NCI-H2107 treated with DMSO at 0.1 percent for 48 hours (cell line): ENCODE measurements at regions not wholly inside any gene's neighbourhood (a gene's known extent, or its start where the extent isn't known, plus 50 kb on each side); places are given as distances from the start of the nearest gene placed in this dataset.

Experiments
- DNase-seq: peaks from one replicate; lab custom pipeline; 2025; ENCODE audit not compliant: unreplicated experiment; lab: John Stamatoyannopoulos, UW

DNA sequence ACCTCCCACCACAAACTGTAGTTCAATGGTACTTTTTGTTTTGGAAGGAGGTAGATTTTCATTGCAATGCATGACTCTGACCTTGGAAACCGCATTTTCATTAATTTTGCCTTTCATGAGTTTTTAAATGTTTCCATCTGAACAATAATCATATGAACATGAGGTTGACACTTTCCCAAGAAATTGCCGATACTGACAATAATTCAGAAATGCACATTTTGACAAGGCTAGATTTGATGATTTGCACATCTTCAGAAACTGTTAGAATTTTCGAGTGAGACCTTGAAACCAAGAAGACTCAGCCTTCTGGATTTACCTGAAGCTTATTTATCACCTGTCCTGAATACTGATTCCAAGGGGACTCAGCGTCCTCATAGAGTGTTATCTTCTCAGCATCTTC lies 93.8 kb upstream of the NTRK2 start:
- no peak for DNase-seq

DNA sequence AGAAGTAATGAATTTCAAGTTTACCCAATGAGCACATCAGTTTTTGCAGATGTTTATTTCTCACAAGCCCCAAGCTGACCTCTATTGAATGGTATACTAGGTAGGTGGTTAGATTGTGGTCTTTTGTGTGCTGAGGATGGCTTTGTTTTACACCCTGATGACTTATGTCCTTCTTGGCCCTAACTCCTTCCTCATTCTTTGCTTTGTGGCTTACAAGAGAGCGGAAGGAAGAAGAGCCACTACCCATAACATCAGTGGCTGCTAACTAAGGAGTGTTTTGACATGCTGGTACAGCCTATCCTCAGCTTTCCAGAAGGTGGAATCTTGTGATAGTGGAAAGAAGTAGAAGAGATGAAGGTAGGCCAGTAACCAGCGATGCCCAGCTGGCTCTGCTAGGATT lies 85.7 kb upstream of the NTRK2 start:
- DNase-seq = no peak

DNA sequence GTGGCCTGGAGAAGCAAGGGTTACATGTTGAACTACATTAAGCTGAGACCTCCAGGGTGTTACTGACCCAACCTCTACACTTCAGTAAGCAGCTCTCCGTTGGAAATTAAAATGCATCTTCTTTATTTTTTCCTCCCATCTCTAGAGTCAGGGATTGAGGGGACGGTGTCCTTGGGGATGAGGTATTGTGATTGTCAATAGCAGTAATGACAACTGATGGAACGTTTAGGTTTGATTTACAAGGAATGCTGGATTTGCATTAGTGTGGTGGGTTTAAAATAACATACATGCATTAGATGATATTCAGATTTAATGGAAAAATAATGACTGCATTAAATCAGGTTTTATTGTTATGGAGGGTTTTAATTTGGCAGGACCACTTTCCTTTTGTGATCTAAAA lies 82.9 kb upstream of the NTRK2 start:
- no peak for DNase-seq

DNA sequence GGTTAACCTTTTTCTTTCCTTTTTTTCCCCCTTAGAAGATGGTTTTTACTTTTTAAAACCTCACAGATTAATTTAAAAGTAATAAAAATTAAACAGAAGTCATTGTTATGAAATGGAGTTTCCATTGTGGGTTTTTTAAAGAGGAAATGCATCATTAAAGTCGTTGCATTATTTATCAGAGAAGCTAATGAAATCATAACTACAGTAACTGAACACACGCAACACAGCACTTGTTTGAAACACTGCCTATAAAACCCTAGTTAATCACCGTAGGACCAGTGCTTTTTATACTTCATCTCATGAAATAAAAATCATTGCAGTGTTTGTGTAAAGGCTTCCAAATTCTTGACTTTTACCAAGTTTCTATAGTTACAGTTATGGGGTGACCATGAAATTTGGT lies 82.4 kb upstream of the NTRK2 start:
- DNase-seq = no peak

DNA sequence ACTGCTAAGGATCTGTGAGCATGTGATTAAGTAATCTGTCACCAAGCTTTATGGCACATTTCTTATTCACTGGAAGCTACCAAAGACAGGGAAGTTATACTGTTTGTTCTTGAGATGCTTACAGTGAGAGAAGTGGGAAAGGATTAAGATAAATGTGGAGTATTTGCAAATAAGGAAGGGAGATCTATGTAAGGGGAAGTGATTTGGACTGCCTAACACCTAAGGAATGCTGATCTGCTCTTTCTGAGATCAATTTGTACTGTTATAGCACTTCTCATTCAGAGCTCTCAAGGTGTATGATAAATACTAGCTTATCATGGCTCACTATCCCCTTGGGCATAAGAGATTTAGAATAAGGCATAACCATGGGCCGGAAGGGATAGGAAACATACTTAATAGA lies 80.0 kb upstream of the NTRK2 start:
- DNase-seq = no peak

DNA sequence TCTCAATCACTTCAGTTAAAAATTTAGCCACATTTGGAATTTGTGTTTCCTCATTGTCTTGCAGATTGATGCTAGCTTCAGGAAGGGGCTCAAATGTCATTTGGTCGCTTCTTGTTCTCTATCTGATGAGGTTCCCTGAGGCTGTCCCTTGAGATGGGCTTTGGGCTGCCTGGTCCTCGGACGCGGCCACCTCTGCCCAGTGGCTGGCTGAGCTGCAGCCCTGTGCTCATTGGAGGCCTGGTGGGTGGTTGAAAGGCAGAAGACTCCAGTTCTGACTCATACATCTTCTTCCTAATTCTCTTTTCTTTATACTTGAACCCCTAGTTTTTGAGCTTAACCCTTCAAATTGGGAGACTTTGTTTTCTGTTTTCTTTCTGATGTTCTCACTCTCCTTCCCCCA lies 78.8 kb upstream of the NTRK2 start:
- DNase-seq = no peak

DNA sequence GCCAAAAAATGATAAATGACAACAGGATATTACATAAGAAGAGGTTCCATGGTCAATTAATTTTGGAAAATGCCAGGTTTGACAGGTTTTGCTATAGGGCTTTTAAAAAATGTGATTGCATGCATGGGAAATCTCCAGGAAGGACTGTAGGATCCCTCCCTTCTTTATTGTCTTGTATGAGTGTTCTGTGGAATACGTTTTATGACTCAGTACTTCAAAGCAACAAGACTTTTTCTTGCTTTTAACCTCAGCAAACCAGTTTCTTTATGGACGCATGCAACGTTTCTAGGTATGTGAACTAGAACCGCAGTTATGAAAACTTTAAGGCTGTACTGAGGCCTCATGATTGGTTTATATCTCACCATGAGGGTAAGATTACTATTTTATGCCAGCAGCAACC lies 76.6 kb upstream of the NTRK2 start:
- no peak for DNase-seq

DNA sequence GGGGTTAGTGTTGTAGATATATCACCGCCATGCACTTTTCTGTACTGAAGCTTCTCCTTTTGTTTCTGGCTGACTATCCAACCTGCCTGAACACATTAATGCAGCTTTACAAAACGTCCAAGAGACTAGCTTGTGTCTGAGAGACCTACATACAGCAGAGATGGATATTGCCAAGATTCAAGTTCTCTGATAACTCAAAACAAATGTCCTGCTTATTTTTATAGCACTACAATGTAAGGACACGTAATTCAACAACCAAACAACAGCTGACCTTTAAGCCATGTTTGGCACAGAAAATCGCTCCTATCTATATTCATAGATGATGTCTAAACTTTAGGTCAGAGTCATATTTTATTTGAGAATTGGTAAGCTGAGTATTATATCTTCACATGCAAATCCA lies 76.2 kb upstream of the NTRK2 start:
- no peak for DNase-seq

DNA sequence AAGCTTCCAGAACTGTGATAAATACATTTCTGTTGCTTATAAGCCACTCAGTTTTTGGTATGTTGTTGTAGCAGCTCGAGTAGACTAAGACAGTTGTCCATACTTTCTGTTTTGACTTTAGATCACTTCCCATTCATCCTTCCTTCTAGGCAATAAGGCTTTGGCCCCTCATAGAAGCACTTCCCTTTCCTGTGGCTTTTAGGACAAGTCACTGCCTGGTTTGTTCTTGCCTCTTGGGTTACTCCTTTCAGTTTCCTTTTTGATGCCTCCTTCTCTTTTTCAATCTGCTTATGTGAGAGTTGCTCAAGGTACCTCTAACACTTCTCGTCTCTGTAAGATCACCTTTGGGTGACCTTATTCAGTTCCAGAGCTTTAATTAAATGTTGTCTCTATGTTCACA lies 72.4 kb upstream of the NTRK2 start:
- DNase-seq = no peak

DNA sequence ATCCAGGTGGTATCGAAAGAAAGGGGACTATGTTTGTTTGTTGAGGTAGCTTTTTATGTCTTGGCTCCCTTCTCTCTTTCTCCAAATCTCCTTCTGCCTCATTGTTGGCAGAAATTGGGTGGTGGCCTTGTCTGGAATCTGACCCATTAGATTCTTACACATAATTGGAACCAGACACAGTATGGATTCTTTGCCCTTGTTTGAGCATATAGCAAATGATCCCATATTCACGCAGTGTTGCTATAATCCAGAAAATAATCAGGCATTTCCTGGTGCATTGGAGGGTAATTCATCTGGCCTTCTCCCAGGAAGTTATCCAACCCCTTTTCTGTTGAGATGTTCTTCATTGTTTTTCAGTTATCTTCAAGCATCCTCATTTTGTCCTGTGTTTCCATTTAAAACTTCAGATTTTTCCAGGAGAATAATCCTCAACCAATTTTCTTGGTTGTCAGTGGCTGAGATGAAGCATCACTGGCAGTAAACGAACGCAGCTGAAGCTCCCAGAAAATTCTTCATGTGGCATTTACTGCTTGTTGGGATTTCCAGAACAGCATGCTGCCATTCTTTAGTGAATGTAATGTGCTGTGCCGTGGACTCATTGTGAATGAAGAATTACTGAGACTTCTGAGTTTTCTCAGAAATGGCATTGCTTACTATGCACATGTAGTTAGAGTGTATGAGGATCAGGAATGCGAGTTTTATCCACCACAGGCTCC lies 70.5 kb upstream of the NTRK2 start:
- DNase-seq = no peak

DNA sequence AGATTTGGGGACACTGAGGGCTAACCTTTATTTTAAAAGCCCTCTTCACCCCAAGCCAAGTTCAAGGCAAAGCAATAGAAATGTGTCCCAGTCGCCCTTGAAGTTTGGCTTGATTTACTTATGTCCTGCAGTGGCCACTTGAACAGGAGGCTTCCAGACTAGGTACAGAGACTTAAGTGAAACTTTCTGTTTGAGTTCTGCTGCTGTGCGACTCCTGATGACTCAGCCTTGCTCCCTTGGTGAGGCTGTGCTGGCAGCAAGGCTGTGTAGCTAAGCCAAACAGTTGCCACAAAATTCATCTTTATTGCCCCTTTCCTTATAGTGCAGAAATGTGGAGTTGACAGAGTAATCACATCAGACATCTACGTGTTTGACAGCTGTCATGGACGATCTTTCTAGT lies 68.8 kb upstream of the NTRK2 start:
- DNase-seq = no peak

DNA sequence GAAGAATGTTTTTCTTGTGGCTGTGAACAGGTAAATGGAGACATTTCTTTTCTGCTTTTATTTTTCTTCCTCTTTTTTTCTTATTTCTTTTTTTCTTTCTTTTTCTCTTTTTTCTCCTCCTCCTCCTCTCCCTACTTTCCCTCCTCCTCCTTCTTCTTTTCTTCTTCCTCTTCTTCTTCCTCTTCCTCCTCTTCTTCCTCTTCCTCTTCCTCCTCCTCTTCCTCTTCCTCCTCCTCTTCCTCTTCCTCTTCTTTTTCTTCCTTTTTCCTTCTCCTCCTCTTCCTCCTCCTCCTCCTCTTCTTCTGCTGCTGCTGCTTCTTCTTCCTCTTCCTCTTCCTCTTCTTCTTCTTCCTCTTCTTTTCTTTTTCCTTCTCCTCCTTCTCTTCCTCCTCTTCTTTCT lies 65.3 kb upstream of the NTRK2 start:
- DNase-seq = no peak

DNA sequence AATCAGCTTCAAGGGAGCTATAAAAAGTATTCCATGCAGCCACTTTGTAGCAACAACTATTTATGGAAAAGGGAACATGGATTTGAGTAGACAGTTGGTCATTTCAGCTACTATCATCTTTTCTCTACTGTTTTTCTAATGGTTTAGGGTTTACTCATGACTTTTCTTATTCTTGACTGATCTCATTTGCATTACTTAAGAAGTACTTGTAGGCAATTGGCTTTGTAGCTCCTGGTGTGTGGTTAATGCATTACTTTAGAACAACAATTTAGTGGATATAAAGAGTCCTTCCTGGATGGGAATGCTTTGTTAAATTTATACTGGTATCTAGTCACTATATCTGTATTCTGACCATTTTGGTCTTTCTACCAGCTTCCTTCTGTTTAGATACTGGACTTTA lies 59.8 kb upstream of the NTRK2 start:
- DNase-seq = no peak

DNA sequence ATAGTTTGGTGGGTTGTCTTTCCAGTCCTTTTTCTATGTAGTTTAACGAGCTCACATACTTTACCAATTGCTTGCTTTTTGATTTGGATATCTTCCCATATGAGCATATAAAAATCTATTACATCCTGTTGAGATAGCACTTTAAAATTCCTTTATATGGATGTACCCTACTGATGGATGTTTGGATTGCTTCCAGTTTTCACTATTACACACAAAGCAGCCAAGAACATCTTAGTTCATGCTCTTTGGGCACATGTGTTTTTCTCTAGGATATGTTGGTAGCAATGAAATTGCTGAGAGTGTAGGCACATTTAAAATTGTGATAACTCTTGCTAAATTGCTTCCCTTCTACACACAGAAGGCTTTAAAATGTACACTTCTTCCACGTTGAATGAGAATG lies 56.1 kb upstream of the NTRK2 start:
- DNase-seq = no peak

DNA sequence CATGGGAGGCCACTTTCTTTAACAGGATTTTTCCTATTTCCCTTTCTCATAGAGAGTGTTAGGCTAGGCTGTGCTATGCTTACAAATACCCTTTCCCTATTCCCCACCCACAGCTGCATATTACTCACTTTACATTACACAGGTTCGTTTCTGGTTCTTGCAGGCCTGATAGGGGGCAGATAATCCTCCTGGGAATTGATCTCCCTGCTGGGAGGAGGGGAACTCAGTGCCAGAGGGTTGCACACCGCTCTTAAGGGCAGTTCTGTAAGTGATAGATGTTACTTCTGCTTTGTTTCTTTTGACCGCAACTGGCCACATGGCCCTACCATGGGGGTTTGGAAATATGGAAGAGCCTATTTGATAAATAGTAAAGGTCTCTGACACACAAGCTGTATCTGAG lies 54.0 kb upstream of the NTRK2 start:
- no peak for DNase-seq

DNA sequence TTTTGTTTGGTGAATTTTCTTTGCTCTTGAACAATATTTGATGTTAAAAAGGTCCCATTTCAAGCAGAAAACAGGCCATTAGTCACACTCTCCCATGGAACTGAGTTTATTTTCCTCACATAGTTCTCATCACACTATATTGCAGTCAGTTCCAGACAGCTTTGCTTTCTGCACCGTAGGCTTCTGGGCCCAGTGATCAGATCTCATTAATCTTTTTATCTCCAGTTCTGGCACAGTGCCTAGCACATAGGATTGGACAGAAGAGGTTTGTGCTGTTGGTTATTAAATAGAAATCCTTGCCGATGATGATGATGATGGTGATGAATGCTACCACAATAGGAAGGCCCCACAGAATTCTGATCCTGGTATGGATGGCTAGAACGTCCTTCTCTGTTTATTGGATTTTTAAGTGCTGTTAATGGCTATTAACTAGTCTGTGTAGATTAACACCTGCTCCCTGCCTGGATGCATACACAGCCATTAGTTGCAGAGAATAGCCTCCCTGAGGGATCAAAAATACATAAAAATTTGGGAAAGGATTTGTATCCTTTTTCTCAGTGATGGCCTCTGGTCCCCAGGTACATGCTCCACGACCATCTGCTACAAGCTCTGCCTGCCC lies 52.0 kb upstream of the NTRK2 start:
- DNase-seq = no peak
